ENCODE measurements at regions not wholly inside any gene's neighbourhood (a gene's known extent, or its start where the extent isn't known, plus 50 kb on each side); places are given as distances from the start of the nearest gene placed in this dataset.

- Mint-ChIP-seq H3K4me1 (ENCODE audit: unreplicated experiment) (peaks cover 5% of the 10 kb centered on the region), H3K9me3 (ENCODE audit: unreplicated experiment) (no peaks in the 10 kb centered on the region), H3K36me3 (ENCODE audit: low read depth, unreplicated experiment) (no peaks in the 10 kb centered on the region), H3K27me3 (ENCODE audit: unreplicated experiment) (no peaks in the 10 kb centered on the region), H3K4me3 (ENCODE audit: unreplicated experiment) (no peak overlapping the region), H3K27ac (ENCODE audit: unreplicated experiment) (no peak overlapping the region)
- DNase-seq (ENCODE audit: low spot score): no peak
- TF ChIP-seq CTCF (IDR thresholded peaks at IDR 0.05; ENCODE audit: unreplicated experiment): no peak
These were observed 70.2 kb upstream of the SMIM21 start for GRCh38 chr18:75497576-75498235.

GRCh38 chr18:75496151-75496550 lies 68.6 kb upstream of the SMIM21 start:
- no peak for DNase-seq (ENCODE audit: low spot score)
- H3K4me1 Mint-ChIP-seq (ENCODE audit: unreplicated experiment): peaks cover 5% of the 10 kb centered on the region
- H3K4me3 Mint-ChIP-seq (ENCODE audit: unreplicated experiment): no peak overlapping the region
- H3K27me3 Mint-ChIP-seq (ENCODE audit: unreplicated experiment): peaks cover 1% of the 10 kb centered on the region
- no peaks in the 10 kb centered on the region for H3K9me3 Mint-ChIP-seq (ENCODE audit: unreplicated experiment)
- H3K36me3 Mint-ChIP-seq (ENCODE audit: low read depth, unreplicated experiment): no peaks in the 10 kb centered on the region
- TF ChIP-seq CTCF (IDR thresholded peaks at IDR 0.05; ENCODE audit: unreplicated experiment): no peak
- H3K27ac Mint-ChIP-seq (ENCODE audit: unreplicated experiment): no peak overlapping the region

- TF ChIP-seq CTCF (IDR thresholded peaks at IDR 0.05; ENCODE audit: unreplicated experiment): no peak
These were observed 65.3 kb upstream of the SMIM21 start for GRCh38 chr18:75492852-75493251.

GRCh38 chr18:75491361-75491760 lies 63.9 kb upstream of the SMIM21 start:
- H3K27me3 Mint-ChIP-seq (ENCODE audit: unreplicated experiment): peaks cover 1% of the 10 kb centered on the region
- no peaks in the 10 kb centered on the region for H3K4me1 Mint-ChIP-seq (ENCODE audit: unreplicated experiment)
- H3K27ac Mint-ChIP-seq (ENCODE audit: unreplicated experiment): no peak overlapping the region
- no peaks in the 10 kb centered on the region for H3K36me3 Mint-ChIP-seq (ENCODE audit: low read depth, unreplicated experiment)
- H3K4me3 Mint-ChIP-seq (ENCODE audit: unreplicated experiment): no peak overlapping the region
- no peak for TF ChIP-seq CTCF (IDR thresholded peaks at IDR 0.05; ENCODE audit: unreplicated experiment)
- no peaks in the 10 kb centered on the region for H3K9me3 Mint-ChIP-seq (ENCODE audit: unreplicated experiment)
- no peak for DNase-seq (ENCODE audit: low spot score)

More at GRCh38 chr18:75492852-75493251, 65.3 kb upstream of the SMIM21 start:
- no peak overlapping the region for H3K27ac Mint-ChIP-seq (ENCODE audit: unreplicated experiment)
- H3K4me3 Mint-ChIP-seq (ENCODE audit: unreplicated experiment): no peak overlapping the region
- DNase-seq (ENCODE audit: low spot score): no peak
- H3K9me3 Mint-ChIP-seq (ENCODE audit: unreplicated experiment): no peaks in the 10 kb centered on the region
- no peaks in the 10 kb centered on the region for H3K36me3 Mint-ChIP-seq (ENCODE audit: low read depth, unreplicated experiment)
- H3K27me3 Mint-ChIP-seq (ENCODE audit: unreplicated experiment): peaks cover 1% of the 10 kb centered on the region
- peaks cover 5% of the 10 kb centered on the region for H3K4me1 Mint-ChIP-seq (ENCODE audit: unreplicated experiment)

GRCh38 chr18:75489493-75490190 lies 62.1 kb upstream of the SMIM21 start:
- Mint-ChIP-seq H3K9me3 (ENCODE audit: unreplicated experiment) (no peaks in the 10 kb centered on the region), H3K4me1 (ENCODE audit: unreplicated experiment) (no peaks in the 10 kb centered on the region), H3K36me3 (ENCODE audit: low read depth, unreplicated experiment) (no peaks in the 10 kb centered on the region), H3K4me3 (ENCODE audit: unreplicated experiment) (no peak overlapping the region), H3K27me3 (ENCODE audit: unreplicated experiment) (peaks cover 1% of the 10 kb centered on the region), H3K27ac (ENCODE audit: unreplicated experiment) (no peak overlapping the region)
- TF ChIP-seq CTCF (IDR thresholded peaks at IDR 0.05; ENCODE audit: unreplicated experiment): no peak
- no peak for DNase-seq (ENCODE audit: low spot score)

All from endothelial cell (in vitro differentiated cells).